Stimulated activated naive B cell treated with anti-CD40 and anti-IgM and Interleukin-4, amounts not matched to agents 10 μg/mL and 1 μg/mL and 100 μg/mL, for 72 hours (primary cell): ENCODE measurements at regions not wholly inside any gene's neighbourhood (a gene's known extent, or its start where the extent isn't known, plus 50 kb on each side); places are given as distances from the start of the nearest gene placed in this dataset.

Source experiments
- ATAC-seq, 2 donors: fragments of 150-1000 bp; cut with Tn5 transposase; replicated peaks; 2 replicates each; pipeline ENCODE4 v1.10.0; 2021; ENCODE audit warnings: moderate library complexity in 1 of 2
- DNase-seq: peaks from one replicate; pipeline ENCODE4 v3.0.0; 2021
- H3K27ac Mint-ChIP-seq: one replicate; pipeline ENCODE4 v1.8.0; 2022; ENCODE audit warnings: mild to moderate bottlenecking, mixed read lengths
- H3K27me3 Mint-ChIP-seq, 2 donors: one replicate each; pipeline ENCODE4 v1.8.0; 2022; ENCODE audit warnings: mixed read lengths in 2 of 2
- H3K36me3 Mint-ChIP-seq, 2 donors: one replicate each; pipeline ENCODE4 v1.8.0; 2022; ENCODE audit warnings: mixed read lengths in 2 of 2, mild to moderate bottlenecking in 1 of 2
- H3K4me1 Mint-ChIP-seq, 2 donors: one replicate each; pipeline ENCODE4 v1.8.0; 2022; ENCODE audit warnings: mixed read lengths in 2 of 2, mild to moderate bottlenecking in 1 of 2
- H3K4me3 Mint-ChIP-seq, 2 donors: one replicate each; pipeline ENCODE4 v1.8.0; 2022; ENCODE audit warnings: mild to moderate bottlenecking in 2 of 2, mixed read lengths in 2 of 2, moderate library complexity in 1 of 2
- H3K9me3 Mint-ChIP-seq, 2 donors: one replicate each; pipeline ENCODE4 v1.8.0; 2022; ENCODE audit warnings: mixed read lengths in 2 of 2, mild to moderate bottlenecking in 1 of 2

DNA sequence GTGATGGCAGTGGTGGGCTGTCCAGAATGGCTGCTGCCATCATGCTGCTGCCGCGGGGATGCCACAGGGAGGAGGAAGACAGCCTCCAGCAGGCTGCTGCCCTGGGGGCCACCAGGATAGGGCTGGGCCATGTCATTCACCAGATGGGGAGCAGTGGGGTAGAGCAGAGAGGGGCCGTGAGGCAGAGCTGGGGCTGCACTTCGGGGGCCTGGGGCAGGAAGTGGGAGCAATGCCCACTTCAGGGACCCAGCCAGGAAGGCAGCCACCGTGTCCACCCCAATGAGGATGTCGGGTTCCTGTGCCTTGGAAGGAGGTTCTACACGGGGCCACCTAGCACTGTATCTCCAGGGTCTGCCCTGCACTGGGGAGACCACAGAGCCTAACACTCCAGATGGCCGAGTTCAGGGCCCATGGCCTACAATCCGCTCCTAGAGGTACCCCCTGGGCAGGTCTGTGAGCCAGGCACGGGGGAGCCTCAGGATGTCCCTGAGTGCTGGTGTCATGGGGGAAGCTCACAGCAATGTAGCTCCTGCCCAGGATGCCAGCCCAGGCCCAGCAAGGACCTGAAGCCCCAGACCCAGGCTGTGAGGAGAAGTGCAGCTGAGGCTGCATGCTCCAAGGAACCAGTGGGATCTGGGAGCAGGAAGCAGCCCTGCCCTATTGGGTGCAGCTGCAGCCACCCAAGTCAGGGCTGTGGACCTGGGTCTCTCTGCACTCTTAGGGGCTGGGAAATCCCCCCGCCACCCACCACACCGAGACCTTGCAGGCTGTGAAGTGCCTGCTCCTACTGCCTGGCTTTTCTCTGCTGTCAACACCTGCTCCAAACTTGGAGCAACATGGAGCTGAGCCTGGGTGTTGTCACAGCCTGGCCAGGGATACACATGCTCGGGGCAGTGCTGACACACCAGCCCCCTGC is 140.3 kb downstream of the PDHA2 start:
- ATAC-seq, result peak in 1 of 2 donors; percentile 4
- no peaks in the 10 kb centered on the region for H3K4me1 Mint-ChIP-seq
- H3K27me3 Mint-ChIP-seq, result no peaks in the 10 kb centered on the region
- H3K36me3 Mint-ChIP-seq, result no peaks in the 10 kb centered on the region
- no peak overlapping the region for H3K27ac Mint-ChIP-seq
- DNase-seq, result no peak
- H3K4me3 Mint-ChIP-seq, result no peak overlapping the region
- H3K9me3 Mint-ChIP-seq, result peaks cover 7 to 15% of the 10 kb centered on the region in 2 donors

DNA sequence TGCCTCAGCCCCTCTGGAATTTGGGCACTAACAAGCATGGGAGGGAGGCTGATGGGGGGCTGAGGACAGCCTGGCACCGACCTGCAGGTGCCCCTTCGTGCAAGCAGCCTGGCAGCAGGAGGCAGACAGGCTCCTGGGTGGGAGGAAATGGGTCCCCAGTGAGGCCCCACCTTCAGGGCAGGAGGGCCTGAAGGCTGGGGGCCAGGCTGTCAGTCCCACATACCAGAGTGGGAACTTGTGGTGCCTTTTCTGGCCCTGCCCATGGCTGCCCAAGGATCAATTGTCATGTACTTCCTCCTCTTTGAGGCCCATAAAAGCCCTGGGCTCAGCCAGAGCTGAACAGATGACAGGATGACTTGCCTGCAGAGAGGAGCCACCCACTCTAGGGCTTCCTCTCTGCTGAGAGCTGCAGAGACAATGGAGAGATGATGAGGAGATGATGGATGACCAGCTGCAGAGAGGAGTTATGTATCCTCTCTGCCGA is 141.0 kb downstream of the PDHA2 start:
- no peak for DNase-seq
- H3K4me1 Mint-ChIP-seq, result no peaks in the 10 kb centered on the region
- H3K36me3 Mint-ChIP-seq, result no peaks in the 10 kb centered on the region

DNA sequence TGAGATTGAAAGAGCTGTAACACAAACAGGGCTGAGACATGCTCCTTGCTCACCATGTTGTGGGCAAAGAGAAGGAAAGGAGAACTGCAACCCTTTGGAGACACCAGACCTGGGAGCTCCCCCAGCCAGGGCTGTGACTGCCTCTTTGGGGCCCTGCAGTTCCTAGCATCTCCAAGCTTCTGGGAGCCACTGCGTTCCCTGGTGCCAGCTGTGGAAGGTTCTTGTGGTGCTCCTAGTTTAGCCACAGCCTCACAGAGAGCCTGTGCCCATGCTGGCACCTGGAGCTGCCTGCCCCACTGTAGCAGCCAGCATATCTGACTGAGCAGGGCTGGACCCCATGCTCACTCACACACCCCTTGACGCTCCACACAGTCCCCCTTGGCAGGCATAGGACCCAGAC is 141.7 kb downstream of the PDHA2 start:
- Mint-ChIP-seq H3K4me3 (no peak overlapping the region), H3K4me1 (no peaks in the 10 kb centered on the region), H3K27me3 (no peaks in the 10 kb centered on the region), H3K36me3 (no peaks in the 10 kb centered on the region), H3K27ac (no peak overlapping the region), H3K9me3 (peaks cover 7 to 15% of the 10 kb centered on the region in 2 donors)
- ATAC-seq (no peak), DNase-seq (no peak)

More for the DNA sequence above, 141.0 kb downstream of the PDHA2 start:
- Mint-ChIP-seq H3K4me3 (no peak overlapping the region), H3K9me3 (peaks cover 7 to 15% of the 10 kb centered on the region in 2 donors), H3K27ac (no peak overlapping the region), H3K27me3 (no peaks in the 10 kb centered on the region)
- no peak for ATAC-seq

DNA sequence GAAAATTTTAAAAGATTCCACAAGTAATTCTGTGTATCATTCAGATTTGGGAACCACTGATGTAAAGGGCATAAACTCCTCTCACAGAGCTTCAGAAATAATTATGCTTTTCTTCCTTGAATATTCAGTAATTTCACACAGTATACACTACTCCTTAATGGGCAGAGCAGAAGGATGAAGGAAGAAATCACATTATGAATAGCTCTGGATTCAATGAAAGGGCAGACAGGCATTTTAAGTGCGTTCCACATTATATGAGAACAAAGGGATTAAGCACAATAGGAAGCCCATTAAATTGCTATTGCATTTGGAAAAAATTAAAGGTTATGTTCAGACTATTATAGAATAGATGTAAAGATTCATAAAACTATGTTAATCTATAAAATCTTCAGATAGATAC is 142.6 kb downstream of the PDHA2 start:
- no peaks in the 10 kb centered on the region for H3K27me3 Mint-ChIP-seq
- ATAC-seq, result no peak
- peaks cover 7 to 15% of the 10 kb centered on the region in 2 donors for H3K9me3 Mint-ChIP-seq
- no peak overlapping the region for H3K27ac Mint-ChIP-seq
- no peak overlapping the region for H3K4me3 Mint-ChIP-seq
- no peaks in the 10 kb centered on the region for H3K36me3 Mint-ChIP-seq
- H3K4me1 Mint-ChIP-seq, result no peaks in the 10 kb centered on the region
- no peak for DNase-seq

DNA sequence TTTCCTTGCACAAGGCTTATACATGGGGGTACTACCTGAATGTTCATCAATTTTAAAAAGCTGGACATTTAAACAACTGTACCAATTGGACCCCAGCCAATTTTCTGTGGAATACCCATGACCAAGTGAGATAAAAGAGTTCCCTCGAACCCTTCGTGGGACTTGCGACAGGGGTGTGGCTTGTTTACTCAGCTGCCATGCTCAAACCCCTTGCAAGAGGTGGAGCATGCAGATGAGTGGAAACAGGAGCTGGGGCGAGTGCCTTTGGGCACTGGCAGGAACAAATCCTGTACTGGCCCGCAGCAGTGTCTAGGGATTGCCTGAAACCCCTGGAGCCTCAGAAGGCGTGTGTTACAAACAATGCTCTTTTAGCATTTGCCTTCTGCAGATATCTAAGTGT is 144.2 kb downstream of the PDHA2 start:
- Mint-ChIP-seq H3K27ac (no peak overlapping the region), H3K36me3 (no peaks in the 10 kb centered on the region), H3K27me3 (no peaks in the 10 kb centered on the region), H3K9me3 (peaks cover 7 to 15% of the 10 kb centered on the region in 2 donors), H3K4me1 (no peaks in the 10 kb centered on the region), H3K4me3 (no peak overlapping the region)
- ATAC-seq (no peak), DNase-seq (no peak)

DNA sequence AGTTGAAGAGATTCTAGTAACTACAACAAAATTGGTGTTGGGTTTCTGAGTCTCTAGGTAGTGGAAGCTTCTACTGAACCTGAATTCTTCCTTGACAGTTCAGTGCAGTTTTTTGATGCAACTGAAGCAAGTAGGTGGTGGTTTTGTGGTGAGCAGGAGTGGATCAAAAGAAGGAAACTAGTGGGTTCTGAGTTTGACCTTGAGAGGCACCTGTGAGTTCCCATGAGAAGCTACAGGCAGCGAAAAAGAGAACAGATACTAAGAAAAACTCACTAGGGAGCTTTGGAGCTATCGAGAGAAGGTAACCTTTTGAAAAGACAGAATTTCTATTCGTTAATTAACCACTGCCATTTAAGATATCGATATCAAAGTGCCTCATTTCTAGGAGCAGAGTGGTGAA is 145.2 kb downstream of the PDHA2 start:
- DNase-seq, result no peak
- Mint-ChIP-seq H3K27me3 (no peaks in the 10 kb centered on the region), H3K36me3 (no peaks in the 10 kb centered on the region)

DNA sequence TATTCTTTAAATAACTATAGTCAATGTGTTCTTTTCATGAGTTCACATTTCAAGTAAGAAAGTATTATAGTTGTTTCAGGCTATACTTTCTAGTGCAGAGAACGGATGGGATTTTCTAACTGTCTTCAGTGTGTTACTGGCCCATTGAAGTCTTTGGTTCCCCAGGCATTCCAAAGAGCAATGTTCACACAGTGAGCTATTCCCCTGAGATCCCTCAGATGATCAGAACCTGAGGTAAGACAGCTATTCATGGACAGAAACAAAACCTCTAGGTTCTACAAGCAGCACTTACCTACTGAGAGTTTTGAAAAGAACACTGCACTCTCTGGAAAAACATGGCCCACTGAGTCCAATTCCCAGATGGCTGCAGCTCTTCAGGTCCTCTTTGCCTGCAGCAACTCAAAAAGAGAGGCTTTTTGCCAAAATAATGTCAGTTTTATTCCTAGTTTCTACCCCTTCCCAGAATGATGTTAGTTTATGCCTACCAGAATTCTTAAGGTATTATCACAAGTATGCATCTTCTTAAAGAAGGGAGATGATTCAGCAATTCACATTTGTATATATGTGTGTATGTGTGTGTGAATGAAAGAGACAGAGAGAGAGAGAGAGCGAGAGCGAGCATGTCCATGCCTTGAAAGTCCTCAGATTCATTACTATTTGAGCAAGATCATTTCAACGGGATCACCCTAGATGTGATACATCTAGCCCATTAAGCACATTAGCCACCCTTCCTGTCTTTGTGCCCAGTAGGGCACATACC is 146.1 kb downstream of the PDHA2 start:
- H3K27me3 Mint-ChIP-seq, result no peaks in the 10 kb centered on the region
- H3K27ac Mint-ChIP-seq, result no peak overlapping the region
- no peaks in the 10 kb centered on the region for H3K4me1 Mint-ChIP-seq
- no peaks in the 10 kb centered on the region for H3K36me3 Mint-ChIP-seq
- H3K9me3 Mint-ChIP-seq, result peaks cover 0 to 10% of the 10 kb centered on the region in 2 donors
- ATAC-seq (no peak), DNase-seq (no peak)
- no peak overlapping the region for H3K4me3 Mint-ChIP-seq

More for the DNA sequence above, 145.2 kb downstream of the PDHA2 start:
- H3K4me3 Mint-ChIP-seq, result no peak overlapping the region
- H3K27ac Mint-ChIP-seq, result no peak overlapping the region
- H3K4me1 Mint-ChIP-seq, result no peaks in the 10 kb centered on the region
- peaks cover 0 to 12% of the 10 kb centered on the region in 2 donors for H3K9me3 Mint-ChIP-seq
- ATAC-seq, result peak; percentile 68 to 77

DNA sequence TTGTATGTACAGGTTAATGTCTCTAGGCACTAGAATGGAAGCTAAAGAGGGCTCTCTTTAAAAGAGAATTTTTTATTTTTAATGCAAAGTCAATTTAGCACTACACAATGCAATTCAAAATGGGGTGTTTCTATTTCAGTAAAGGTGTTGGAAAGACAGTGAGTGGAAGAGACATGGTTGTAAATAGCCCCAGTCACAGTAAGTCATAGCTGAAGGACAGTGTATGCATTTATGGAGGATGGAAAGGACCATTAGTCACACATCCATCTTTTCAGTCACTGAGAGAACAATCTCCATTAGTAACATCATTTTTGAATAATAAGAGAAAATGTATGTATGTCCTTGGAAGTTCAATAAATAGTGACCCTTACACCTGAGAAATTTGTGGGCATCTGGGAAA is 148.0 kb downstream of the PDHA2 start:
- Mint-ChIP-seq H3K4me1 (no peaks in the 10 kb centered on the region), H3K4me3 (no peak overlapping the region), H3K27me3 (no peaks in the 10 kb centered on the region), H3K27ac (no peak overlapping the region), H3K36me3 (no peaks in the 10 kb centered on the region), H3K9me3 (peaks cover 0 to 5% of the 10 kb centered on the region in 2 donors)
- ATAC-seq (no peak), DNase-seq (no peak)

DNA sequence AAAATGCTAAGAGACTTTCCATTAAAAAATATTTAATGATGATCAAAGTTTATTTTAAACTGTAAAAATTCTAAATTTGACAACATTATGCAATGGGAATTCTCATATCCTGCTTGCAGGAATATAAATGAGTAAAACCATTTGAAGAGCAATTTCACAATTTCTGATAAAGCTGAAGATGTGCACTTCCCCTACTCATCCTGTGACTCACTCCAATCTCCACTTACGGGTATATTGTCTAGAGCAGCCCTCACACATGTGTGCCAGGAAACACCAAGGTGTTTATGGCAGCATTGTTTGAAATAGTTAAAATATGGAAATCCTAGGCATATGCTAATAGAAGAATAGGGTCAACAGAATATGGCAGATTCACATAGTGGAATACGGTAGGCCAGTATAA is 158.4 kb downstream of the PDHA2 start:
- no peak for DNase-seq
- no peaks in the 10 kb centered on the region for H3K36me3 Mint-ChIP-seq
- H3K4me3 Mint-ChIP-seq, result no peak overlapping the region
- no peaks in the 10 kb centered on the region for H3K4me1 Mint-ChIP-seq
- H3K27ac Mint-ChIP-seq, result no peak overlapping the region
- H3K27me3 Mint-ChIP-seq, result no peaks in the 10 kb centered on the region
- peaks cover 0 to 5% of the 10 kb centered on the region in 2 donors for H3K9me3 Mint-ChIP-seq
- no peak for ATAC-seq

DNA sequence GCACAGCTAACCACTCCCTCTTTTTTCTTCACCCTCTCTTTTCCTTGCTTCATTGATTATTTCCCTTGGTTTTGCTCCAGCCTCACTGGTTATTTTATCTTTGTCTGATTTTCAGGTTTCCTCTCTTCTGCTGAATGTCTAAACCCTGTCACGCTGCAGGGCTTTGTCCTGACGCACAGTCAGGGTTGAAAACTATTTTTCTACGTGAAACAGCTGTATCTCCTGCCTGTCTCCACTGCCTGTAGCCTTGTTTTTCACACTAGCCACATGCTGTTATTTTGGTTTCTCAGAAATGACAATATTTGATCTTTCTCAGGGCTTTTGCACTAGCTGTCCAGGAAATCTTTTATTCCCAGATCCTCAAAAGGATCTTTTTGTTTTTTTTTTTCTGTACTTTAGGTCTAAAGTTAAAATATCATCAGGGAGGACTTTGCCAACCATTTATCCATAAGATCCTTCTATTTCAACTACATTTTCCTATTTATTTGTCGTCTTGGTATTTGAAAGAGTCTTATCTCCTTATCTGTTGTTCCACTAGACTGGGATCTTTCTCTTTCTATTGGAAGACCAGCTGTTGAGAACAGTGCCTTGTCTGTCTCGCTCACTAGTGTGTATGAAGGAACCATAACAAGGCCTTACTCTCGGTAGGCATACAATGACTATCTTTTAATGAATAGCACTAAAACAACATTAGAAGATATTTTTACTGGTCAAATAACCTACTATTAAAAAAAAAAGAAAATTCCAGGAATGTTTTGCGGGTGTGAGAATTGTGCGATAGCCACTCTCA is 164.3 kb downstream of the PDHA2 start:
- DNase-seq (no peak), ATAC-seq (no peak)
- Mint-ChIP-seq H3K27me3 (no peaks in the 10 kb centered on the region), H3K36me3 (no peaks in the 10 kb centered on the region), H3K4me3 (no peak overlapping the region), H3K9me3 (peaks cover 0 to 1% of the 10 kb centered on the region in 2 donors), H3K4me1 (no peaks in the 10 kb centered on the region), H3K27ac (no peak overlapping the region)

DNA sequence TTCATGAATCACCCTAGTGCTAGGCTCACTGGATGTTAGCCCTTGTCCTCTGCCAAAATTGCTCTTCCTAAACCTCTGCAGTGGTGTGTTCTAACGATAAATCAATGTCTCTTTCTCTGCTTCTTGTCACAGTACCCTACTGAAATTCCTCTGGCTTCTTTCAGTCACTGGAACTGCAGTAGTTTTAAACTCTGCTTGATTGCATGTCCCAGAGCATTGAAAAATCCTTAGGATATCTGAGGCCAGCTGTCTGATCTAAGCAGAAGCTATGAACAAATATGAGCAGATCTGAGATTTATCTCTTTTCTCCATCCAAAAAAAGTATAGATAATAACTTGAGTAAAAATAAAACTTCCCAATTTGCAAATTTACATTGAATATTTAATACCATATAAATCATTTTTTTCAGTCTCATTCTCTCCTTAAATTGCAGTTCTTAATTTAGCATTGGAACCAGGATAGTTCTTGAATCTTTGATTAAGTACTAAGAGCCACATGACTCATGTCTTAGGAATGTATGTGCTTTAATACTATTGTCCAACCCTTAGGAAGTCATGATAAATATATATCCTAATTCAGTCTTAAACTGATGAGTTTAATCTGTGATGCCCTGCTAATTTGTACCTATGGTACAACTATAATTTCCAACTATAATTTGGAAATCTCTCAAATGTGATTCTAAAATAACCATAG is 169.7 kb downstream of the PDHA2 start:
- no peak for ATAC-seq
- Mint-ChIP-seq H3K27me3 (no peaks in the 10 kb centered on the region), H3K4me3 (no peak overlapping the region), H3K4me1 (no peaks in the 10 kb centered on the region), H3K36me3 (no peaks in the 10 kb centered on the region), H3K9me3 (no peaks in the 10 kb centered on the region), H3K27ac (no peak overlapping the region)
- DNase-seq, result no peak

DNA sequence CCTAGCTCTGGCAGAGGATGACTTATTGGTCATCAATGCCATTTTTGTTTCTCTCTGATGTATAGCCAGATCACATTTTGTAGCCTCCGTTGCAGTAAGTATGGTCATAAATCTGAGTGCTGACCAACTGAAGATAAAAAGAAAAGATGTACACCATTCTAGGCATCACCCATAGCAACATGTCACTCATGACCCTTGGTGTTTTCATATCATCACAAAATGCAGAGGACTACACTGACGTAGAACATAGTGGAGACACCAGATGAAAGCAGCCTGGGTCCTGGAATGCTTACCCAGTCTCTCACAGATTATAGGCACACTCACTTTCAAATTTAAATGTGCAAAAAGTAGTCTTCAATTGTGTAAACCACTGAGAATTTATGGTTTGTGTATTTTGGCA is 172.8 kb downstream of the PDHA2 start:
- H3K4me1 Mint-ChIP-seq, result no peaks in the 10 kb centered on the region
- H3K4me3 Mint-ChIP-seq, result no peak overlapping the region
- H3K36me3 Mint-ChIP-seq, result no peaks in the 10 kb centered on the region
- DNase-seq (no peak), ATAC-seq (no peak)
- H3K9me3 Mint-ChIP-seq, result no peaks in the 10 kb centered on the region
- no peak overlapping the region for H3K27ac Mint-ChIP-seq
- no peaks in the 10 kb centered on the region for H3K27me3 Mint-ChIP-seq

DNA sequence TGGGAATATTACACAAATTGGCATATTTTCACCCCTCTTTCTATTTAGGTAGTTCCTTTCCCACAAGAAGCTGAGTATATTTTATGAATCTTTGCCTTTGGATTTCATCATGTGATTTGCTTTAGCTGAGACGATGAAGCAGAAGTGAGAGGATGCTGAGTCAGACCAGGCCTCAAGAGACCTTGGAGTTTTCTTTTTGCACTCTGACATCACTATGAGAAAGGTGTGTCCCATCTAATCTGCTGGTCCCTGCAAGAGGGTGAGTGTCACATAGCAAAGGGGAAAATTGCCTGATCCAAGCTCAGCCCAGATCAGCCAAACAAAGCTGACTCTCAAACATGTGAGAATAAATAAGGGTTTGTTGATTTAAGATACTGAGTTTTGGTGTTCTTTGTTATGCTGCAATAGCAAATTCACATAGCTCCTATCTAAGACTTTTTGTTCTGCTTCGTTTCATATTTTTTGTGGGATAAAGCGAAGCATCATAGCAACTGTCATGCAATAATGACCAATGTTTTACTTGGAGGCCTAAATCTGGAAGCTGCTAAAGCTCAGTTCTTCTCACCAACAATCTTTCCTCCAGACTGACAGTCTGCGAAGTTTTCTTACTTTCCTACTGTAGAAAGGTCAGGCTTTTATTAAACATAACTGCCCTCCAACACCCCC is 176.9 kb downstream of the PDHA2 start:
- no peak overlapping the region for H3K4me3 Mint-ChIP-seq
- ATAC-seq, result peak in 1 of 2 donors; percentile 34
- H3K36me3 Mint-ChIP-seq, result no peaks in the 10 kb centered on the region
- H3K27me3 Mint-ChIP-seq, result no peaks in the 10 kb centered on the region
- DNase-seq, result no peak
- no peaks in the 10 kb centered on the region for H3K4me1 Mint-ChIP-seq
- H3K27ac Mint-ChIP-seq, result no peak overlapping the region
- H3K9me3 Mint-ChIP-seq, result no peaks in the 10 kb centered on the region
